Rectal smooth muscle tissue (tissue), 1 donor: ENCODE measurements at regions not wholly inside any gene's neighbourhood (a gene's known extent, or its start where the extent isn't known, plus 50 kb on each side); places are given as distances from the start of the nearest gene placed in this dataset.

Experiments
- H3K27ac ChIP-seq: one replicate; pipeline ENCODE4 v1.7.0; 2013; ENCODE audit warnings: low read depth, low read length, inconsistent platforms
- H3K27me3 ChIP-seq: one replicate; pipeline ENCODE4 v1.7.0; 2013; ENCODE audit warnings: low read length; ENCODE audit not compliant: control insufficient read depth, insufficient read depth
- H3K36me3 ChIP-seq: one replicate; pipeline ENCODE4 v1.7.0; 2013; ENCODE audit warnings: low read length; ENCODE audit not compliant: control insufficient read depth, insufficient read depth
- H3K4me1 ChIP-seq: one replicate; pipeline ENCODE4 v1.7.0; 2013; ENCODE audit warnings: low read length; ENCODE audit not compliant: control insufficient read depth, insufficient read depth
- H3K4me3 ChIP-seq: one replicate; pipeline ENCODE4 v1.7.0; 2013; ENCODE audit warnings: low read length
- H3K9ac ChIP-seq: one replicate; pipeline ENCODE4 v1.7.0; 2013; ENCODE audit warnings: low read length

DNA sequence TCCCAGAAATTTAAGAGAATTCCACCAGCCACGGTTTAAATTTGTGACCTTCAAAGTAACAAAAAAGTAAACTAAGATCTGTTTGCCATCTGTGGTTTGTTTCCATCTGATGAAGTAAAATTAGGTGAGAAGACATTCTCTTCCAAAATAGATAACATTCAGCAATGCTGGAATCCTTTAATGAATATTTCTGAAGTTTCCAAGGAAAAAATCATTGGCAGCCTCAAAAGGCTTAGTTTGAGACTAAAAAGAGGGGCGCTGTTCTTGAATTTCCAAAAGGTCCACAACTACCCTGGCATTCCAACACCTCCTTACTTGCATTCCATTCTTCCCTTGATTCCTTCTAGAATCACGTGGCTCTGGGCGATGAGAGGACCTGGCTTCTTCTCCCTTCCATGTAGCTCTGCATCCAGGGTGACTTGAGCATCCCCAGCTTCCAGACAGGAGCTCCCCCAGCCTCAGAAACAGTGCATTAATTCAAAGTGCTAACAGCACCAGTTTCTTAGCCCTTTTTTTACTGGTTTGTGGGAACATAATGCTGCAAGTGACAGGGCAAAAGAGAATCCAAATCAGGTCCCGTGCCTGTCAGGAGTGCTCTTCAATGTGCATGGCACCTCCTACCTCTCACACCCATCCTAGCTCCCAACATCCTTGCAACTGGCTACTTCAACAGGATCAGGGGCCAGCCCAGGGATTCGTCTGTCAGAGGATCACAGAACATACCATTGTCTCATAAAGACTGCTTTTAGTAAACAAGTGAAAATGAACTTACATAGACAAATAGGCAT, 191.5 kb upstream of the S1PR3 start:
- Histone ChIP-seq H3K9ac (no peak overlapping the region), H3K27me3 (no peaks in the 10 kb centered on the region), H3K4me3 (no peak overlapping the region), H3K27ac (no peak overlapping the region), H3K36me3 (no peaks in the 10 kb centered on the region), H3K4me1 (no peaks in the 10 kb centered on the region)

DNA sequence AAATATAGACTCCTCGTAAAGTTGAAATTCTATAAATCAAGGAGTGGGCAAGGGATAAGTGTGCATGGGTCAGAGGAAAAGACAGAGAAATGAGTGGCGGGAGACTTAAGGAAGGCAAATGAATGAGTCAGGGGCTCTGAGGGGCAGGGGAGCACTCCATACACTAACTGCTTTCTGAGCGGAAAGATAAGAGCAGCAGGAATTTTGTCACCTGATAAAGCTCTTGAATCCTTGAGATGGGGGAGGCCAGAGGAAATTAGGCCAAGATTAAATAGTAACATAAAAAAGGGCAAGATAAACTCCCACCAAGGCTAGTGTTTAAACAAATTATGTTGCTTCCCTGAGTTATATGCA, 191.0 kb upstream of the S1PR3 start:
- H3K4me3 ChIP-seq, result no peak overlapping the region
- H3K27ac ChIP-seq, result no peak overlapping the region
- no peaks in the 10 kb centered on the region for H3K36me3 ChIP-seq
- H3K27me3 ChIP-seq, result no peaks in the 10 kb centered on the region
- no peak overlapping the region for H3K9ac ChIP-seq
- no peaks in the 10 kb centered on the region for H3K4me1 ChIP-seq

DNA sequence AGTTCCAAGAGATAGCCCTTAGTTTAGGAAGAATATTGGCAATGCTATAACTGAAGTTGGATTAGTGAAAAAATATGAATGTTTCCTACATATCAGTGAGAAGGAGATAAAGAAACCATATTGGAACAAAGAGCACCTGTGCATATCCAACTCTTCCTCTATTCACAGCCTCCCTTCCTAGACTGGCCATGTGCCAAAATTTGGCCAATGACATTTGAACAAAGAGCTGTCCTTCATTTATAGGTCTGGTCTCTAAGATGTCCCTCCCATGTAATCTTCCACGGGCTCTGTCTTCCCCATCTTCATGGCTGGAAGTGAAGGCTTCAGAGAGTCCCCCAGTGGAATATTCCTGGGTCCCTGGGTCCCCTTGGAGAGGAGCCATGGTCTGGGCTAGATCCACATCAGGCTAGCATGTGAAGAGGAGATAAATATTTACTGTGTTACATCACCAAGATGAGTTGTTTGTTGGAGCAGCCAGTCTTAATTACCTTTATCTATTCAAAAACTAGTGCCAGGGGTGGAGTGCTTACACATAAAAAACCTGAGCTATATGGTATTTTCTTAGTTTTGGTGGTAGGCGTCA, 190.0 kb upstream of the S1PR3 start:
- Histone ChIP-seq H3K27me3 (no peaks in the 10 kb centered on the region), H3K27ac (no peak overlapping the region), H3K4me3 (no peak overlapping the region), H3K4me1 (no peaks in the 10 kb centered on the region), H3K9ac (no peak overlapping the region), H3K36me3 (no peaks in the 10 kb centered on the region)

GRCh38 chr9:88802533-88802932, 188.7 kb upstream of the S1PR3 start:
- Histone ChIP-seq H3K9ac (no peak overlapping the region), H3K36me3 (no peaks in the 10 kb centered on the region), H3K4me1 (no peaks in the 10 kb centered on the region), H3K4me3 (no peak overlapping the region), H3K27ac (no peak overlapping the region), H3K27me3 (no peaks in the 10 kb centered on the region)

DNA sequence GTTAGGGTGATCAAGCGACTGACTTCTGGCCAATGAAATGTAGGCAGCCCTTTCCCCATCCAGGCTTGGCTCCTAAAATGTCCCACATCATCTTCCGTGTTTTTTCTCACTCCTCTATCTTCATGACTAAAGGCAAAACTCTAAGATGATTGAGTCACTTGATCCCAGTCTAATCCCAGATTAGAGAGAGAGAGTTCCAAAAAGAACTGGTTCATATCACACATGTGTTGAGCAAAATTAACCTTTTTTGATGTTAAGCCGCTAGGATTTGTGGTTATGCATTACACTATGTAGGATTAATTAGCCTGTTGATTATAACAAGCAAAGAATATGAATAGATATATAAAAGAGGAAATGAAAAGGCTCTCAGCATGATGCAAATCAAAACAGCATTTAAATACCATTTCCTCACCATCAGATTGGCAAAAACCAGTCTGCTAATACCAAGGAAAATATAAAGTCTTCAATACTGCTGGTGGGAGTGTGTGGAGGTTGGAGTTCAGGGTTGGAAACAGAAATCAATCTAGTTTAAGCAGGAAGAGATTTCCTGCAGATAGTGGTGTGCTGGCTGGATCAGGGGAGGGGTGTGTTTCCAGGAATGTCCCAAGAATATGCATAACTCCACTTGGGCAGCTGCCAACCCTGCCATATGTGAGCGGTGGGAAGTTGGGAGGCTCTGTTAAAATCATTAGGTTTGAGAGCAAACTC, 187.6 kb upstream of the S1PR3 start:
- Histone ChIP-seq H3K27me3 (no peaks in the 10 kb centered on the region), H3K36me3 (no peaks in the 10 kb centered on the region), H3K4me3 (no peak overlapping the region), H3K4me1 (no peaks in the 10 kb centered on the region), H3K27ac (no peak overlapping the region), H3K9ac (no peak overlapping the region)

GRCh38 chr9:88804254-88804596, 187.0 kb upstream of the S1PR3 start:
- Histone ChIP-seq H3K36me3 (no peaks in the 10 kb centered on the region), H3K4me3 (no peak overlapping the region)

DNA sequence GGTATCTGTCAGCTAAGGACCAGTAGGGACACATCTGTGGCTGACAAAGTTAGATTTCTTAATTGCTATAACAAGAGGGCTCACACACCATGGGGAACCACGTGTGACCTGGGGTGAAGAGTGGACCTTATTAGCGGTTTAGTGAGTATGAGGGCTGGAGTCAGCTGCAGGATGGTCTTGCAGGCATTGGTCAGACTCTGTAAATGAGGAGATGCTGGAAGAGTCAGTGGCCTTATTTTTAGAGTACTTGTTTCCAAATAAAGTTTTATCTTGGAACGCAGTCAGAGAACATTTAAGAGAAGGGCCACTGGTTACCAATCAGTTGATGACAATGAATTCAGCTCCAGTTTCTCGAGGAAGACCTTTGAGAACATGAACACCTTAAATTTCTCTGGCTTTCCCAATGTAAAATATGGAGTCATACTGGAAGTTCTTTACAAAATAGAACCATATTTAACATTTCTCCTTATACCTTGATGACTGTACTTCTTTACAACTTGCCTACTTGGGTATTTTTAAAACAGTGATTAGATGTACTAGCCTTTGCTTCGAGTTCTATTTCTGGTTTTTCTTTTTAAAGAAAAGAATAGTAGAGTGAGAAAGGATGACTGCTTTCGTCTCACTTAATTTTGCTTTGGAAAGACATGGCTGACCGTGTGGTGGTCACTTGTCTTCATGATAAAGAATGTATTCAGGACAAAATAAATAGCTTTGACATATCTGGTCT, 185.9 kb upstream of the S1PR3 start:
- H3K4me3 ChIP-seq, result no peak overlapping the region
- H3K27me3 ChIP-seq, result no peaks in the 10 kb centered on the region
- H3K9ac ChIP-seq, result no peak overlapping the region
- no peak overlapping the region for H3K27ac ChIP-seq
- no peaks in the 10 kb centered on the region for H3K4me1 ChIP-seq
- no peaks in the 10 kb centered on the region for H3K36me3 ChIP-seq

More at GRCh38 chr9:88804254-88804596, 187.0 kb upstream of the S1PR3 start:
- Histone ChIP-seq H3K9ac (no peak overlapping the region), H3K4me1 (no peaks in the 10 kb centered on the region), H3K27ac (no peak overlapping the region), H3K27me3 (no peaks in the 10 kb centered on the region)

DNA sequence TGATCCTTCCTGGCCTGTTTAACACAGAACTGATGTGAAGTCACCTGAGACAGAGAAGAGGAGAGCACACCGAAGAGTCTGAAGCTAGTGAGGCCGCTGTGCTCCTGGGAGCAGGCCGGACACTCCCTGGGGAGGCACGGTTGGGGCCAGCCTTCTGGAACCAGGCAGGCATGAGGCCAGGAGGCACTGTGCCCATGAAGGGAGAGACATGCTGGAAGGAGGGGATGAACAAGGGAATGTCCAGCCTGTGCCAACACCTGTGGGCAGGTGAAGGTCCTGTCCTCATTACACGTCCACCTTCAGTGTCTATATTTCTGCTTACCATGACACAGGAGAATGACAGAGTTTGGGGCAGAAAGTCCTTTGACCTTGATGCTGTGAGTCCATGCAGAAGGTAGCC, 183.8 kb upstream of the S1PR3 start:
- H3K27ac ChIP-seq, result no peak overlapping the region
- H3K4me1 ChIP-seq, result no peaks in the 10 kb centered on the region
- H3K27me3 ChIP-seq, result no peaks in the 10 kb centered on the region
- H3K9ac ChIP-seq, result no peak overlapping the region
- no peaks in the 10 kb centered on the region for H3K36me3 ChIP-seq
- no peak overlapping the region for H3K4me3 ChIP-seq

- H3K4me1 ChIP-seq, result no peaks in the 10 kb centered on the region
- H3K27me3 ChIP-seq, result no peaks in the 10 kb centered on the region
- no peaks in the 10 kb centered on the region for H3K36me3 ChIP-seq
- H3K27ac ChIP-seq, result no peak overlapping the region
- H3K9ac ChIP-seq, result no peak overlapping the region
- no peak overlapping the region for H3K4me3 ChIP-seq
These were observed 183.1 kb upstream of the S1PR3 start for GRCh38 chr9:88808019-88808656.

DNA sequence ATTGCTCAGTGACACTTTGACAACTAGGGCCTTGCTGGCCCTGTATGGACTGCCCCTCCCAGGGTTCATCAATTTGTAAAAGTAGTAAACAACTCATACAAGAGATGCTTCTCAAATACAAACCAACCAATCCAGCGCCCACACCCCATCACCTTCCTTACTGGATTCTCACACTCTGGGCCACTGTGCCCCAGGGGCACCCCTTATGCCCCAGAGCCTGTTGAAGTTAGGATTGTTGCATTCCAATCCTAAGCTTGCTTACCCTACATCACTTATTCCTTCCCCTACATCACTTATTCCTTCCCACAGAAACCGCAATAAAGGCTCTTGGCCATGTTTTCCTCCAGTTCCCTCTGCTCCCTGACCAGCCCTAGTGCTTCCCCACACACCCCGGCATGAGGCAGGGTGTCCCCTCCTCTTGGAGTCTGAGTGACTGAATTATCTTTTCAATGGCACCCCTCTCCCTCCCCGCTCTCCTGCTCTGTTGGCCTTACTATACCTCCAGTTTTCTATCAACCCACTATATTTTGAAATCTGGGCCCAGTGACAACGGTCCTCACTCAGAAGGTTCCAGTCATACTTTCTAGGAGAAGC, 182.4 kb upstream of the S1PR3 start:
- H3K36me3 ChIP-seq, result no peaks in the 10 kb centered on the region
- H3K4me3 ChIP-seq, result no peak overlapping the region
- no peaks in the 10 kb centered on the region for H3K27me3 ChIP-seq
- no peak overlapping the region for H3K9ac ChIP-seq
- no peak overlapping the region for H3K27ac ChIP-seq
- no peaks in the 10 kb centered on the region for H3K4me1 ChIP-seq

- Histone ChIP-seq H3K4me1 (no peaks in the 10 kb centered on the region), H3K9ac (no peak overlapping the region), H3K4me3 (no peak overlapping the region), H3K27me3 (no peaks in the 10 kb centered on the region), H3K36me3 (no peaks in the 10 kb centered on the region), H3K27ac (no peak overlapping the region)
These were observed 181.7 kb upstream of the S1PR3 start for GRCh38 chr9:88809355-88810161.
